HG03558 (cell line): ENCODE measurements at regions not wholly inside any gene's neighbourhood (a gene's known extent, or its start where the extent isn't known, plus 50 kb on each side); places are given as distances from the start of the nearest gene placed in this dataset.
"Not testable (repeated sequence)": the region's sequence is repeated elsewhere in the genome, so short reads cannot be mapped to it uniquely, and the experiment has no call there.

Experiments
- ATAC-seq: cut with Tn5 transposase; IDR thresholded peaks from one replicate; pipeline ENCODE4 v1.9.1; 2021; ENCODE audit warnings: moderate number of reproducible peaks; ENCODE audit not compliant: unreplicated experiment; ENCODE audit errors: extremely low read depth

GRCh38 chr2:235105821-235106359, 154.1 kb downstream of the SH3BP4 start:
- ATAC-seq = no peak

- no peak for ATAC-seq
Observed at GRCh38 chr2:235106874-235107639, 155.2 kb downstream of the SH3BP4 start.

- no peak for ATAC-seq
Observed at GRCh38 chr2:235107640-235107951, 155.8 kb downstream of the SH3BP4 start.

GRCh38 chr2:235109561-235109960, 157.7 kb downstream of the SH3BP4 start:
- not testable (repeated sequence) for ATAC-seq

GRCh38 chr2:235112365-235112764, 160.5 kb downstream of the SH3BP4 start:
- ATAC-seq = no peak

- no peak for ATAC-seq
Observed at GRCh38 chr2:235113854-235114253, 162.0 kb downstream of the SH3BP4 start.

- ATAC-seq = no peak
Observed at GRCh38 chr2:235114286-235114685, 162.5 kb downstream of the SH3BP4 start.

- ATAC-seq = no peak
Observed at GRCh38 chr2:235115521-235115920, 163.7 kb downstream of the SH3BP4 start.

- no peak for ATAC-seq
Observed at GRCh38 chr2:235116885-235117492, 165.2 kb downstream of the SH3BP4 start.

GRCh38 chr2:235126768-235127167, 175.0 kb downstream of the SH3BP4 start:
- ATAC-seq = no peak

GRCh38 chr2:235127931-235128330, 176.1 kb downstream of the SH3BP4 start:
- no peak for ATAC-seq

- no peak for ATAC-seq
Observed at GRCh38 chr2:235129850-235130249, 178.0 kb downstream of the SH3BP4 start.

GRCh38 chr2:235131334-235132305, 179.8 kb downstream of the SH3BP4 start:
- no peak for ATAC-seq

GRCh38 chr2:235132651-235133050, 180.8 kb downstream of the SH3BP4 start:
- ATAC-seq = no peak

- ATAC-seq = no peak
Observed at GRCh38 chr2:235133837-235134236, 182.0 kb downstream of the SH3BP4 start.

GRCh38 chr2:235134420-235134819, 182.6 kb downstream of the SH3BP4 start:
- ATAC-seq = no peak

- no peak for ATAC-seq
Observed at GRCh38 chr2:235135195-235135965, 183.6 kb downstream of the SH3BP4 start.

- no peak for ATAC-seq
Observed at GRCh38 chr2:235135990-235136561, 184.3 kb downstream of the SH3BP4 start.

- no peak for ATAC-seq
Observed at GRCh38 chr2:235138339-235138738, 186.5 kb downstream of the SH3BP4 start.
